A673 (cell line): ENCODE measurements at regions not wholly inside any gene's neighbourhood (a gene's known extent, or its start where the extent isn't known, plus 50 kb on each side); places are given as distances from the start of the nearest gene placed in this dataset.

ENCODE experiments used
- CTCF ChIP-seq: fragments of 300-800, 200-600 bp; sonication (generic); conservative IDR thresholded peaks from 2 replicates; pipeline ENCODE4 v1.5.1; 2017; ENCODE audit warnings: low read depth, mild to moderate bottlenecking, antibody characterized with exemption, low read length, moderate library complexity, mixed read lengths
- EZH2 ChIP-seq: fragments of 200-600 bp; sonication (generic); IDR thresholded peaks from 2 replicates; pipeline ENCODE4 v1.6.1; 2017; ENCODE audit warnings: borderline replicate concordance, low read depth, mild to moderate bottlenecking, mixed read lengths, antibody characterized with exemption, low read length; ENCODE audit not compliant: poor library complexity, severe bottlenecking

- no peak for TF ChIP-seq CTCF
- TF ChIP-seq EZH2: no peak
Observed at GRCh38 chr3:135337192-135337591, 542.1 kb downstream of the EPHB1 start.
